ENCODE measurements at regions not wholly inside any gene's neighbourhood (a gene's known extent, or its start where the extent isn't known, plus 50 kb on each side); places are given as distances from the start of the nearest gene placed in this dataset.

- TF ChIP-seq CTCF (conservative IDR thresholded peaks at IDR 0.05 in 1 of 2, IDR thresholded peaks at IDR 0.05 in 1 of 2; ENCODE audit: low read depth in 1 of 2, low read length in 2 of 2) (no peak), EZH2 (IDR thresholded peaks at IDR 0.05; ENCODE audit: low read length, missing control alignments) (no peak)
These were observed 109.6 kb upstream of the FSIP2 start for GRCh38 chr2:185628985-185629384.
